ENCODE measurements at regions not wholly inside any gene's neighbourhood (a gene's known extent, or its start where the extent isn't known, plus 50 kb on each side); places are given as distances from the start of the nearest gene placed in this dataset.
"Not testable (repeated sequence)": the region's sequence is repeated elsewhere in the genome, so short reads cannot be mapped to it uniquely, and the experiment has no call there.

DNA sequence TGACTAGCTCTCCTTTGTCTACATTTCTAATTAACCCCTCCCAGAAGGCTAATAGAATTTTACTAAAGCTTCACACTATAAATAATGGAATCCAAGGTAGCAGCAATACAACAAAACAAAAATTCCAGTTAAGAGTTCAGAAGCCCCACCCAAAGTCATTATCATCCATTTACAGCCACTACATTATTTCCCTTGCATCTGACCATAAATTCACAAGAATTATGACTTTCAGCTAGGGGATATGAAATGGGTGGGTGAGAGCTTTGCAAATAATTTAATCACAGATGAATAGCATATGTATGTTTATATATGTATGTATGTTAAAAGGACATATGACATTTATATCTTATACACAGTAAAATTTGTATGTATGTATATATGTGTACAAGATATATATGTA, 65.3 kb upstream of the PTGDR start:
- no peak for DNase-seq

- no peak for DNase-seq
Observed at GRCh38 chr14:52190337-52190931, 77.1 kb upstream of the PTGDR start.

- DNase-seq: no peak
Observed at GRCh38 chr14:52189325-52189724, 78.2 kb upstream of the PTGDR start.

DNA sequence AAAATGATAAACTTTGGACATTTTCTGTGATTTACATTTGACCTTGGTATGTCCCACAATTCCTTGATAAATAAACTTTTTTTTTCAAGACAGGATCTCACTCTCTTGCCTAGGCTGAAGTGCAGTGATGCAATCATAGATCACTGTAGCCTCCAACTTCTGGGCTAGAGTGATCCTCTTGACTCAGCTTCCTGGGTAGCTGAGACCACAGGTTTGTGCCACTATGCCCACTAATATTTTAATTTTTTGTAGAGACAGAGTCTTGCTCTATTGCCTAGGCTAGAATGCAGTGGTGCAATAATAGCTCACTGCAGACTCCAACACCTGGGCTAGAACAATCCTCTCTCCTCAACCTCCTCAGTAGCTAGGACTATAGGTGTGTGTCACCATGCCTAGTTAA, 79.1 kb upstream of the PTGDR start:
- DNase-seq: no peak

DNA sequence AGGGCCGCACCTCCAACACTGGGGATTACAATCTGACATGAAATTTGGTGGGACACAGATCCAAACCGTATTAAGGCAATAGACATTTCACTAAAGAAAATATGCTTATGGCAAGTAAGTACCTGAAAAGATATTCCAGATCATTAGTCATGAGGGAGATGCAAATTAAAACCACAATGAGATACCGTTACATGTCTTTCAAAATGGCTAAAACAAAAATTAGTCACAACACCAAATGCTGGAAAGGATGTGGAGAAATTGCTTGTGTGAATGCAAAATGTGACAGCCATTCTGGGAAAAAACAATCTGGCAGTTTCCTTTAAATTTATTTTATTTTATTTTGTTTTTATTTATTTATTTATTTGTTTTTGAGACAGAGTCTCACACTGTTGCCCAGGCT, 82.3 kb upstream of the PTGDR start:
- DNase-seq: no peak

GRCh38 chr14:52182853-52183252, 84.6 kb upstream of the PTGDR start:
- no peak for DNase-seq

GRCh38 chr14:52179141-52179790, 88.2 kb upstream of the PTGDR start:
- no peak for DNase-seq

DNA sequence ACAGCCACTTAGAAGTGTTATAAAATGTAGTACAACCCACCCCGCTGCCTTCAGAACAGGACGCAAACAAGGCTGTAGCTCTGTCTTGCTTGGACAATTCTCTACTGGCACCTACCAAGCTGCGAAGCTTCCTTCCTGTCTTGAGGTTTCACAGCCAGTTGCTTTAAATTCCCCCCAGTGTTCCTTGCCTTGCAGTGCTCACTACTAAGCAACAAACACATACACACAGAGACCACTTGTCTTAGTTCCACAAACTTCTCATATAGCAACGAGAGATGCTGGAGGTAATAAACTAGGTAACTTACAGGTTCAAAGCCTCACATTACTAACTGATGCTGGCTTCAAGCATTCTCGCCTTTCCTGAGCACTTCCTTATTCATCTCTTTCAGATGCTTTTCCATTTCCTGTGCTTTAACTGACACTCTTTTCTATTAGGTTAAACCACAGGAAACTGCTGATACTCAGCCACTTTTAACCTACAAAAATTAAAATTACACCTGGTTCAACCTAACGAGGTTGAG, 91.5 kb upstream of the PTGDR start:
- DNase-seq: no peak

GRCh38 chr14:52171932-52172331, 95.6 kb upstream of the PTGDR start:
- DNase-seq: not testable (repeated sequence)

GRCh38 chr14:52166822-52167221, 98.0 kb upstream of the NID2 start:
- DNase-seq: no peak

GRCh38 chr14:52155651-52156213, 86.9 kb upstream of the NID2 start:
- DNase-seq: no peak

DNA sequence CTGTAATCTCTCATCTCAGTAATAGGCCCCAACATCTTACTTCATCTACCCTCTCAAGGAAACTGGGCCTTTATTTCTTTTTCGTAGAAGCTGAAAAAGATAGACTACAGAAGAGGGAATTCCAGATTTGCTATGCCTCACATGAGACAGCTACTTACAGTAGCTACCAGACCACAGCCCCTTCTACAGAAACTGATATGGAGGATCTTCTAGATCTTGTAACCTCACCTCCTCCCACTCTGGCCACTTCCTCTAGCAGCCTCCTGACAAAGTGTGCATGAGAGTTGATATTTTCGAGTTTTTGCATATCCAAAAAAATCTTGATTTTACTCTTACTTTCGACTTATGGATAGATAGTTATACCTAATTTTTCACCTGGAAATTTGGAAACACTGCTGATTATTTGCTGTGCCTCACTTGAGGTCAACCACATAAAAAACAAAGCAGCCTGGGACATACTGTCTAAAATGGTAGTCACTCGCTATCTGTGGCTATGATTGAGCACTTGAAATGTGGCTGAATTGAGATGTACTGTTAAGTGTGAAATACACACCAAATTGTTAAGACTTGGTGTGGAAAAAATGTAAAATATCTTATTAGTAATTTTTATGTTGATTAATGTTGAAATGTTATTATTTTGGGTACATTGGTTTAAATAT, 86.3 kb upstream of the NID2 start:
- no peak for DNase-seq

GRCh38 chr14:52153939-52154338, 85.1 kb upstream of the NID2 start:
- peak; percentile 63 for DNase-seq

- DNase-seq: no peak
Observed at GRCh38 chr14:52150162-52150561, 81.3 kb upstream of the NID2 start.

DNA sequence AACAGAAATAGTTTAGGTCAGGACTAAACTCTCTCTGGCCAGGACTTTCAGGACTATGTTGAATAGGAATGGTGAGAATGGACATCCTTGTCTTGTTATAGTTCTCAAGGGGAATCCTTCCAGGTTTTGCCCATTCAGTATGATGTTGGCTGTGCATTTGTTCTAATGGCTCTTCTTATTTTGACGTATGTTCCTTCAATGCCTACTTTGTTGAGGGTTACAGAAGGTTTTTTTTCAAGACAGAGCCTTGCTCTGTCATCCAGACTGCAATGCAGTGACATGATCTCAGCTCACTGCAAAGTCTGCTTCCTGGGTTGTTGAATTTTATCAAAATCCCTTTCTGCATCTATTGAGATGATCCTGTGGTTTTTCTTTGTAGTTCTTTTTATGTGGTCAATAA, 79.5 kb upstream of the NID2 start:
- DNase-seq: no peak

- no peak for DNase-seq
Observed at GRCh38 chr14:52146504-52146903, 77.6 kb upstream of the NID2 start.

- not testable (repeated sequence) for DNase-seq
Observed at GRCh38 chr14:52144099-52144498, 75.2 kb upstream of the NID2 start.

DNA sequence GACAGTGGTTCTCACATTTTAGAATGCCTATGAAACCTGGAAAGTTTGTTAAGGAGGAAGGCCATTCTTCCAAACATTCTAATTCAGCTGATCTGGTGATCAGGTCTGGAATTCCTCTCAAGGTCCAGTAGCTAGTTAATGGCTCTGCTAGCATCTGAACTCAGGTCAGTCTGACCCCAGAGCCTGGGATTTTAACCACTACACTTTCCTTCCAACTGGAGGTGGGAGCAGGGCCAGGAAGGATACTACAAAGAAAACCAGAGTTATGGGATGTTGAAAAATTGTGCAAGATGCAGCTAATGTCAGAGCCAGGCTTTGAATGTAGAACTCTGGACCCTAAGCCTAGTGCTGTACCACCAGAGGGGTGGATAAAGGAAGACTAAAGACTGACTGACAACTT, 73.6 kb upstream of the NID2 start:
- no peak for DNase-seq

DNA sequence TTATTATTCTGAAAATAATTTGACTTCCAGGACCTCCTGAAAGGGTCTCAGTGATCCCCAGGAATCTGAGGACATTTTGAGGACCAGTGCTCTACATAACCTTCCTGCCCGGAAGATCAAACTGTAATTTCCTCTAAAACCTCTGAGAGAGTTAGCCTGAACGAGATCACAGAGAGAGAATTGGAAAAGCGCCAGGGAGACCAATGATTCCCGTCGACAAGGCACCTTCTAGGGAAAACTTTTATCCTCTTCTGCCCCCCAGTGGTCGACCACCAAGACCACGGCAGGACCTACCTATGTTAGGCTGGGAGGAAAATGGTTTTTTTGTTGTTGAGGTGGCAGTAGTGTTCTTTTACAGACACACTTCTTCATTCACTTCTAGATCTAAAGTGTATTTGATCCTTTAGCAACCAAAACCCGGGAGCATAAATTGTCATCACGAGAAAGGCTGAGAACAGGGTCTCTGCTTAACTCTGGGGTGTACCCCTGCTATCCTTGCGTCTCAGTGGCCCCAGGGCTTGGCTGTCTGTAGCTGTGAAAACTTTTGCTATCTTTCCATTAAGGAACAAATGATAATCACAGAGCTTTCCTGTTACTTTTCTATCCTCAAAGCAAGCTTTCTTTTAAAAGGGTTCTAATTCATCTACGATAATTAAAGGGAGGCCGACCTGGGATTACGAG, 62.9 kb upstream of the NID2 start:
- DNase-seq: peak; percentile 66

DNA sequence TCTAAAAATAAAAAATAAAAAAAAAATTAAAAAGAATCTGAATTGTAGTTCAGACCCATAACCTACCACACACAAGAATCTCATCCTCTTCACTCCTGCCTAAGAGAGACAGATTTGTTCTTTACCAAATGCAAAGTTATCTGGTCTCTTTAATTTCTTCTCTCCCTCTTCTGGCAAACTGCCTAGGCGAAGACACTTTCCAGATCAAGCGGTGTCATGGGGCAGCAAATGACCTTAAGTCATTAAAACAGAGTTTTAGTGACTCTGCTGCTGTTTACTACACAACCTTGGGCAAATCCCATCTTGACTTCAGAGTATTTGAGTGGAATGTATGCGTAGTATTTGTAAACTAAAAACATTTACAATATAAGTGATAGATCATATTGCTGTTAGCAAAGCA, 60.9 kb upstream of the NID2 start:
- no peak for DNase-seq

- DNase-seq: no peak
Observed at GRCh38 chr14:52125885-52126284, 57.0 kb upstream of the NID2 start.

- DNase-seq: no peak
Observed at GRCh38 chr14:52124791-52125684, 56.2 kb upstream of the NID2 start.

Data from NCI-H526 treated with DMSO at 0.1 percent for 48 hours (cell line).